Nephron progenitor cell (in vitro differentiated cells): ENCODE measurements at regions not wholly inside any gene's neighbourhood (a gene's known extent, or its start where the extent isn't known, plus 50 kb on each side); places are given as distances from the start of the nearest gene placed in this dataset.

Experiments
- DNase-seq: peaks from one replicate; pipeline ENCODE4 v3.0.0; 2021
- H3K27ac Mint-ChIP-seq: 2 replicates; pipeline ENCODE4 v1.8.0; 2021; ENCODE audit warnings: mild to moderate bottlenecking, moderate library complexity, mixed read lengths
- H3K27me3 Mint-ChIP-seq: 2 replicates; pipeline ENCODE4 v1.8.0; 2021; ENCODE audit warnings: mild to moderate bottlenecking, low read depth, mixed read lengths; ENCODE audit not compliant: poor library complexity
- H3K36me3 Mint-ChIP-seq: 2 replicates; pipeline ENCODE4 v1.8.0; 2021; ENCODE audit warnings: low read depth, mixed read lengths
- H3K4me1 Mint-ChIP-seq: 2 replicates; pipeline ENCODE4 v1.8.0; 2021; ENCODE audit warnings: mixed read lengths
- H3K4me3 Mint-ChIP-seq: 2 replicates; pipeline ENCODE4 v1.8.0; 2021; ENCODE audit warnings: mild to moderate bottlenecking, moderate library complexity, mixed read lengths
- H3K9me3 Mint-ChIP-seq: 2 replicates; pipeline ENCODE4 v1.8.0; 2021; ENCODE audit warnings: mild to moderate bottlenecking, moderate library complexity, mixed read lengths
- TF ChIP-seq, protein P1 (sequence below): fragments of 200-600 bp; sonication (generic); IDR thresholded peaks from 2 replicates; pipeline ENCODE4 v1.5.0; 2021; ENCODE audit warnings: antibody characterized with exemption

DNA sequence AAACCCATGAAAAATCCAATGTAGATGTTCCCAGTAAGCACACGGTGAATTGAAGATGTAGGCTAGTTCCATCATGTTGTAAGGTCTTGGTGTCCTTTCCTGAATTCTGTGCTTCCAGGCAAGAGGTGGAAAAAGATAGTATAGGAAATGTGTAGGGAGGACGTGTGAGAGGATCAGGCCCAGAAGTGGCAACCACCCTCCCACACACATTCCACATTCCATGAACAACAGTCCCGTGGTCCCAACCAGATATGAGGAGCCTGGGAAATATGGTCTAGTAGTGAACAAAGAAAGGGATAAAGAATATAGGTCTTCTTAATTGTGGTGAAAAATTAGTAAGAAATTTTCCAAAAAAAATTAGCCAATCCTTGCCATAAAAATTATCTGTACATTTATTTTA, 1254.2 kb upstream of the SLC10A2 start:
- TF ChIP-seq, protein P1, sequence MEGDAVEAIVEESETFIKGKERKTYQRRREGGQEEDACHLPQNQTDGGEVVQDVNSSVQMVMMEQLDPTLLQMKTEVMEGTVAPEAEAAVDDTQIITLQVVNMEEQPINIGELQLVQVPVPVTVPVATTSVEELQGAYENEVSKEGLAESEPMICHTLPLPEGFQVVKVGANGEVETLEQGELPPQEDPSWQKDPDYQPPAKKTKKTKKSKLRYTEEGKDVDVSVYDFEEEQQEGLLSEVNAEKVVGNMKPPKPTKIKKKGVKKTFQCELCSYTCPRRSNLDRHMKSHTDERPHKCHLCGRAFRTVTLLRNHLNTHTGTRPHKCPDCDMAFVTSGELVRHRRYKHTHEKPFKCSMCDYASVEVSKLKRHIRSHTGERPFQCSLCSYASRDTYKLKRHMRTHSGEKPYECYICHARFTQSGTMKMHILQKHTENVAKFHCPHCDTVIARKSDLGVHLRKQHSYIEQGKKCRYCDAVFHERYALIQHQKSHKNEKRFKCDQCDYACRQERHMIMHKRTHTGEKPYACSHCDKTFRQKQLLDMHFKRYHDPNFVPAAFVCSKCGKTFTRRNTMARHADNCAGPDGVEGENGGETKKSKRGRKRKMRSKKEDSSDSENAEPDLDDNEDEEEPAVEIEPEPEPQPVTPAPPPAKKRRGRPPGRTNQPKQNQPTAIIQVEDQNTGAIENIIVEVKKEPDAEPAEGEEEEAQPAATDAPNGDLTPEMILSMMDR, result no peak
- H3K36me3 Mint-ChIP-seq, result no peaks in the 10 kb centered on the region
- no peaks in the 10 kb centered on the region for H3K9me3 Mint-ChIP-seq
- H3K4me3 Mint-ChIP-seq, result no peak overlapping the region
- H3K4me1 Mint-ChIP-seq, result no peaks in the 10 kb centered on the region
- no peak overlapping the region for H3K27ac Mint-ChIP-seq
- DNase-seq, result no peak
- H3K27me3 Mint-ChIP-seq, result no peaks in the 10 kb centered on the region

DNA sequence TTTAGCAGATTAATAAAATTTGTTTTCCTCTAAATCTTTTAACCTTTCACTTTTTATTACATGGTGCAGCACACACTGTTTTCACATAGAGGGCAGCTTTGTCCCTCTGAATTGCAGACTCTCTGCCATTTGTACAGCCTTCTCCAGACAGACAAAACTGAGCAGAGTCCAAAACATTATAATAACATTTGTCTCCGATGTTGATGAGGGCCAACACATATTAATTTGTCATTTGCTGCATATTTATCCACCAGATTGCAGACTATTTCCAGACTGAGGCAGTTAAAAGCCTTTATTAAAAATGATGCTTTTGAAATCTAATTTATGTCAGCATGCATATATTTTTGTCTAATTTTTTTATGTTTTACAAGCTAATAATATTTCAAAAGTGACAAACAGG, 1251.9 kb upstream of the SLC10A2 start:
- H3K27ac Mint-ChIP-seq, result no peak overlapping the region
- TF ChIP-seq, protein P1, result peak; percentile 25
- H3K9me3 Mint-ChIP-seq, result peaks cover 5% of the 10 kb centered on the region
- H3K27me3 Mint-ChIP-seq, result no peaks in the 10 kb centered on the region
- no peak for DNase-seq
- H3K4me3 Mint-ChIP-seq, result no peak overlapping the region
- H3K36me3 Mint-ChIP-seq, result no peaks in the 10 kb centered on the region
- H3K4me1 Mint-ChIP-seq, result no peaks in the 10 kb centered on the region

DNA sequence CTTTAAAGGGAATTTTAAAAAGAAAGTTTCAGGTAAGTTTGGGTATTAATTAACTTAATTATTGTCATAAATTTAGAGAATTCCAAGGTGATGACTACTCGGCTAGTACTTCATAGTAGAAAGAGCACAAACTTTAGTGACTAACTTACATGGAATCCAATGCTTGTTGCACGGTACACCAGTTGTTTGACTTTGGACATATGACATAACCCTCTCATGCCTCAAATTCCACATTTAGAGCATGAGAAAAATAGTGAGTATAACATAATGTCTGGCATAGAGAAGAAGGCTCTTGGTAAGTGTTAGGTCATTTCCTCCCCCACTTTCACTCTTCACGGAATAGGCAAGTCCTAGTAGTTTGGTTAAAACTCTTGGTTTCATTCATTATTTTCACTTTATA, 1249.4 kb upstream of the SLC10A2 start:
- Mint-ChIP-seq H3K9me3 (peaks cover 9% of the 10 kb centered on the region), H3K36me3 (no peaks in the 10 kb centered on the region), H3K4me1 (no peaks in the 10 kb centered on the region), H3K27ac (no peak overlapping the region), H3K27me3 (no peaks in the 10 kb centered on the region), H3K4me3 (no peak overlapping the region)
- TF ChIP-seq, protein P1, result no peak
- no peak for DNase-seq

DNA sequence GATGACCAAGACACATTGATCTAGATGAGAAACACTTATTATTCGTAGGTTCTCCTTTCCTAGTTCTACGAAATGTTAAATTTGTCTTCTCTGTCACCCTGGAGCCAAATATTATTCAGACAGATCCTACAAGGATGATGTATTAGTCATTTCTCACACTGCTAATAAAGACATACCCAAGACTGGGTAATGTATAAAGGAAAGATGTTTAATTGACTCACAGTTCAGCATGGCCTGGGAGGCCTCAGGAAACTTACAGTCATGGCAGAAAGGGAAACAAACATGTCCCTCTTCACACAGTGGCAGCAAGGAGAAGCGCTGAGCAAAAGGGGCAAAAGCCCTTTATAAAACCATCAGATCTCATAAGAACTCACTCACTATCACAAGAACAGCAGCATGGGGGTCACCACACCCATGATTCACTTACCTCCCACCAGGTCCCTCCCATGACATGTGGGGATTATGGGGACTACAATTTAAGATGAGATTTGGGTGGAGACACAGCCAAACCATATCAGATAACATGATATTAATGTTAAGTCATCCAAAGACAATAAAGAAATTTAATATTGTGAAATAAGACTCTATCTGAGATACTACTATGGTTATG, 1248.8 kb upstream of the SLC10A2 start:
- no peaks in the 10 kb centered on the region for H3K27me3 Mint-ChIP-seq
- peaks cover 9% of the 10 kb centered on the region for H3K9me3 Mint-ChIP-seq
- no peak overlapping the region for H3K27ac Mint-ChIP-seq
- no peak for DNase-seq
- no peak overlapping the region for H3K4me3 Mint-ChIP-seq
- H3K4me1 Mint-ChIP-seq, result no peaks in the 10 kb centered on the region
- H3K36me3 Mint-ChIP-seq, result no peaks in the 10 kb centered on the region
- TF ChIP-seq, protein P1, result no peak

DNA sequence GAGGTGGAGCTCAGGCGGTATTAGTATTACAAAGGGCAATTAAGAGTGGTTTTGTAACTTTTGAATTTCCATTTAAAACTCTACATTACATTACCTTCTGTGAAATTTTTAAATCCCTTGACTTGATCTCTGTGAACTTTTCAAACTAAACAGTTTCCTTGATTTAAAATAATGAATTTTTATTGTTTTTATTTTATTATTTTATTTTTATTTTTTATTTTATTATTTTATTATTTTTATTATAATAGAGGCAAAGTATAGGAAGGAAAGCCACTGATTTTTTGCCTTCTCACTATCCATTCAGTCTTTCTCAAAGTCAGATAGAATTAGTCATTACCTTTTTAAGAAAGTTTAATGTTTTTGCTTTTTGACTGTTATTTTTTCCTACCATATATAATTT, 1248.1 kb upstream of the SLC10A2 start:
- Mint-ChIP-seq H3K4me1 (no peaks in the 10 kb centered on the region), H3K36me3 (no peaks in the 10 kb centered on the region), H3K27me3 (no peaks in the 10 kb centered on the region), H3K27ac (no peak overlapping the region), H3K9me3 (peaks cover 9% of the 10 kb centered on the region), H3K4me3 (no peak overlapping the region)
- DNase-seq, result no peak
- TF ChIP-seq, protein P1, result no peak

DNA sequence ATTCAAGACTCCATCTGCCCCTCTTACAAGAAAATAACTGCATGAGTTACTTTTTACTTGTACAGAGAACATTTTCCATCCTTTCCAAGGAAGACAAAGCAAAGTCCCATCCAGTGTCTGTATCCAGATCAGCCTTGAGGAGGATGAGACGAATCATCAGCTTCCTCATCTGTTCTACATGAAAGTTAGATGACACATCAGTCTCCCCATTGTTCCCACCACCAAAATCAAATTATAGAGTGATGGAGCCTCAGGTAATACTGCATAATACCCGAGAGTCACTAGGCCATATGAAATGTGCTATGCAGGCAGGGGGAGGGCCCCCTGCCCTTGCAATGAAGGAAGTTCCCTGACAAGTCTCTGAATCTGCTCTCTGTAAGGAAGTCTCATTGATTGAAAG, 1244.6 kb upstream of the SLC10A2 start:
- no peak overlapping the region for H3K27ac Mint-ChIP-seq
- H3K27me3 Mint-ChIP-seq, result peaks cover 3% of the 10 kb centered on the region
- H3K36me3 Mint-ChIP-seq, result no peaks in the 10 kb centered on the region
- H3K4me1 Mint-ChIP-seq, result no peaks in the 10 kb centered on the region
- TF ChIP-seq, protein P1, result no peak
- H3K4me3 Mint-ChIP-seq, result no peak overlapping the region
- peaks cover 9% of the 10 kb centered on the region for H3K9me3 Mint-ChIP-seq
- DNase-seq, result no peak
